ENCODE measurements at regions not wholly inside any gene's neighbourhood (a gene's known extent, or its start where the extent isn't known, plus 50 kb on each side); places are given as distances from the start of the nearest gene placed in this dataset.
"Not testable (repeated sequence)": the region's sequence is repeated elsewhere in the genome, so short reads cannot be mapped to it uniquely, and the experiment has no call there.

DNA sequence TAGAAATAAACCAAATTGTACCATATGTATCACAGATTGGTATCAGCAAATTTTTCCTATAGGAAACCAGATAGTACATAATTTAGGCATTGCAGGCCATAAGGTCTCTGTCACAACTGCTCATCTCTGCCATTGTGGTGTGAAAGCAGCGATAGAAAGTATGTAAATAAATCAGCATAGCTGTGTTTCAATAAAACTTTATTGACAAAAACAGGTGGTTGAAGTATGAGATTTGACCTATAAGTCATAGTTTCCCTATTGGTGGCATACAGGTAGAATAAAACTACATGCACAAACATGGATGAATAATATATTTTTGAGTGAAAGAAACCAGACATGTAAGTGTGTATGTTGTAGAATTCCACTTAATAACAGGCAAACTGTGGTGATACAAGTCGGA is 1454.9 kb downstream of the REEP3 start:
- DNase-seq: no peak

DNA sequence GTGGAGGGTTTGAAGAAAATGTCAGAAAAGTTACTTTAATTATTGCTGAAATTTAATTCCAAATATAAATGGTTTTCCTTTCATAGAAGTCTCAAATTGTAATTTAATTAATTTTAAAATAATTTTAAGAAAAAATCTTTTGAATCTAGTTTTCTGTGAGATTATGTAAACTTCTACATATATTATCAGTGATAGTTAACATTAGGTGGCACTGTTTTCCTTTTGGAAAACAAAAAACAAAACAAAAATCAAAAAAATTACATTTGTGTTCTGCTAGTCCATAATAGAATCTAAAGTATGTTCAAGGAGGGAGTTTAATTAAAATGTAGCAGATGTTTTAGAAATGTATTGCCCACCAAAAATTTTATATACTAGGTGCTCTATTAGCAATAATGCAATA is 1456.7 kb downstream of the REEP3 start:
- DNase-seq: no peak

DNA sequence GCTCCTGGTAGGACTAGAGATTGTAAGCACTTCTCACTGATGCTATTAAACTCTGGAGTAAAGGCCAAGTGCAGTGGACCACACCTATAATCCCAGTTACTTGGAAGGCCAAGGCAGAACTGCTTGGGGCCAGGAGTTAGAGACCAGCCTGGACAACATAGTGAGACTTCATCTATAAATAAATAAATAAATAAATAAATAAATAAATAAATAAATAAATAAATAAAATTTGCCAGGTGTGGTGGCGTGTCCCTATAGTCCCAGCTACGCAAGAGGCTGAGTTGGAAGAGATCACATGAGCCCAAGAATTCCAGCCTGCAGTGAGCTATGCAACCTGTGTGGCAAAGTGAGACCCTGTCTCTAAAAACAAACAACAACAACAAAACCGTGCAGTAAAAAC is 1475.7 kb downstream of the REEP3 start:
- DNase-seq: no peak

DNA sequence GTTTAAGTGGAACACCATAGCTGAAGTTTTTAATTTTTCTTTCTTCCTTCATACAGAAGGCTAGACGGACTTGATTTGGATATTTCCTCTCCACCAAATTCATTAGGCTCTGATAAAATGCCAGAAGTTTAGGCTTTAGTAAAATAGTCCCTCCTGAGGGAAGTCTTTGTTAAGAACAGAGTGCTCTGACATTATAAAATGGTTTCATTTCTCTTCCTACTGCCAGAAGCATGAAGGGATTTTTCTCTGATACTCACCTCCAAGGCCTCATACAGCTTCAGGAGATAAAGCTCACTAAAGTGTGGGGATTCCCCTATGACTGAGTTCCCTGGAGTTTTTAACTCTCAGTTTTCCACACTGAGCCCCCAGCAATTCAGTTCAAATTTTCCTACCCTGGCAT is 1489.6 kb downstream of the REEP3 start:
- no peak for DNase-seq

DNA sequence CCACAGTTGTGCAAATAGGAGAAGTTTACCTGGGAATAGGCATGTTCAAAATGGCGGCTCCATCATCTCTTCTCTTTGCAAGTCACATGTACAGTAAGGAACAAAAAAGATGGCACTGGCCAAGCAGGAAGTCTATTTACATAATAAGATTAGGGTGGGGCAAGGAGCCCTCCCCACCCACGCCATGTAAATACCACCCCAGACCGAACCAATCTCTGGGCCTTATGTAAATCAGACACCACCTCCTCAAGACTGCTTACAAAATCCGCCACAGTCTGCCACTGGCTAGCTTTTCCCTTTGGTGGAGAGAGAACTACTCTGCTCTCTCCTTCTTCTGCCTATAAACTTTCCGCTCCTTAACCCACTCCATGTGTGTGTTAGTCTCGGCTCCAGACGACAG is 1496.3 kb downstream of the REEP3 start:
- DNase-seq: no peak

DNA sequence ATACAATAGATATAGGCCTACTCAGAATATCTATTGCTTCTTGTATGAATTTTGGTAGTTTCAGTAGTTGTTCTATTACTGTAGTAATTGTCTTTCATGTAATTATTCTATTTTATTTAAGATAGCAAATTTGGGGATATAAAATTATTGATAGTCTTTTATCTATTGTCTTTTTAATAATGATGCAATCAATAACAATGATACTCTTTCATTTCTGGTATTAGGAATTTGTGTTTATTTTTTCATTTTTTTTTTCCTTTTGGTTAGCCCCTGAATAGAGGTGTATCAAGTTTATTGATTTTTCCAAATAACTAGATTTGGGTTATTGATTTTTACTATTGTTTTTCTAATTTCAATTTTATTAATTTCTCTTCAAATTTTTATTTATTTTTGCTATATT is 1503.7 kb downstream of the REEP3 start:
- no peak for DNase-seq

DNA sequence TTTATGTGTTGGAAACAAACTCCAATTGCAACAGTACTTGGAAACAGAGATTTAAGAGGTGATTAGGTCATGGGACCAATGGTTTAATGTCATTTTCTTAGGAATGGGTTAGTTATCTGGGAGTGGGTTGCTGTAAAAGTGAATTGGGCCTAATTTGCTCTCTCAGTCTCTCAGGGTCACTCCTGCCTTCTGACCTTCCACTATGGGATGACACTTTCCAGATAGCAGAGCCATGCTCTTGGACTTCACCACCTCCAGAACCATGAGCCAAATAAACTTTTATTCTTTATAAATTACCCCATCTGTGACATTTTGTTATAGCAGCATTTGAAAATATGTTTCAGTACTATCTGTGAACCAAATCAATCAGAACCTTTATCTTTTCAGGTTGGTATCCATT is 1509.1 kb downstream of the REEP3 start:
- DNase-seq: no peak

DNA sequence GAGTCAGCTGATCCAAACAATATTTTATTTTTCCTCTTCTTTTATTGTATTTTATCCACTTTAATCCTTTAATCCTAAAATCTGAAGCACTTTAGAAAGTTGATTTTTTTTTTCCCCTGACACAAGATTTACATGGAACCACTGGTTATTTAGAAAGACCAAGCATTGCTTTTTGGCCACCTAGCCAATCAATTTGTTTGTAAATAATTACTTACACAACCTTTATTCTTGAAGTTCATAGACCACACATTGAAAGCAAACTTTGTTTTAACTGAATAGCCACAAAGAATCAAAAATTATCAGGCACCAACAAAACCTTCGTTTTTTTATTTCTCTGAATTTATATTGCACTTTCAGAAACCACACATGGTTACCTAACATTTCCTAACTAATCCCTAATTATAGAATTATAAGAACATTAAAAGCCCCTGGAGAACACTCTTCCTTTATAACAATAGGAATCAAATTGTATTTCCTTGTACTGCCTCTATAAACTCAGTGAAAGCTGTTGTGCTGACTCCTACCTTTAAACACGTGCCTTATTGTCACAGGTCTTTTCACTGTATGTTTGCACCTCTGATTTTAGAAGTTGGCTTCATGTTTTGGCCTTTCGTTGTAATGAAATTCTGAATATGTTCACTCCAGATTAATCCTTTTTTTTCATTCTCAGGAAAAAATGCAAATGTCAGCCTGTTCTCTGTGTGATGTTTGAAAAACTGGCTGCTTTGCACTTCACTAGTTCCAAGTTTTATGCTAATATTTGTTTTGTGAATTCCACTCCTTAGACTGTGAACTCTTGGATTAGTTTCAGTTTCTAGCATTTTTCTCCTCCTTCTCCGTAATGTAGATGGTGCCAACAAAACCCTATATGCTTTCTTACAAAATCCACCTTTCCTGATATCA is 1511.9 kb downstream of the REEP3 start:
- DNase-seq: no peak

DNA sequence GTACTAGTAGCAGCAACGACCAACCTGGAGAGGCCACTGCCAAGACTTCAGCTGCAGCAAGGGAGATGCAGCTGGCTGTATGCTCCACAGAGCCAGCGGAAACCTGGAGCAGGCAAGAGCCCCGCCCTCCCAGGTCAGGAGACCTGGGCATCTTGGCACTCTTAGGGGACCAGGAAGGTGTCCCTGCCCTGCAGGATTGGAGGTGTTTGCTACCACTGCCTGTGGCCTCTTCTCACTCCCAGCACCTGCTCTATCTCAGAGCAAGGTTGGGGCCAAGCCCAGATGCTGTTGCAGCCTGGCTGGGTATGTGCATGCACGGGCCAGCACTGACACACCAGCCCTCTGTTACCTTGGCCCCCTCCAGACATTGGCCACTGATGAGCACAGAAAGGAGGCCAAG is 1512.8 kb downstream of the REEP3 start:
- DNase-seq: no peak

DNA sequence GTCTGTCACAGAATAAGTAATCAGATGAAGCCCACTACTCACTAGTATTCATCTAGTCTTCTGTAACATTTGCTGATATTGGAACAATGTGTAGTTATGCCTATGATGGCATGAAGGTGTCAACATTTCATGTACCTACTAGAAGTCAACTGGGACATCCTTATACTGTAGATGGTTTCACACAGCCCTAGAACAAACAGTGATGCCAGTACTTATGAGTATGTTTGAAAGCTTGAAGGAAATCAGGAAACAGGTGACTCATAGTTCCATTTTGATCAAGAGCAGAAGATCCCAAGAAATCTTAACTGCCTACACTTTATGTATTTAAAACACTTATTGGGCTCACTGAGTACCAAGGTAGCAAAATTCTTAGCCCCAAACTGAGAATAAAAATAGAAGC is 1519.6 kb downstream of the REEP3 start:
- no peak for DNase-seq

DNA sequence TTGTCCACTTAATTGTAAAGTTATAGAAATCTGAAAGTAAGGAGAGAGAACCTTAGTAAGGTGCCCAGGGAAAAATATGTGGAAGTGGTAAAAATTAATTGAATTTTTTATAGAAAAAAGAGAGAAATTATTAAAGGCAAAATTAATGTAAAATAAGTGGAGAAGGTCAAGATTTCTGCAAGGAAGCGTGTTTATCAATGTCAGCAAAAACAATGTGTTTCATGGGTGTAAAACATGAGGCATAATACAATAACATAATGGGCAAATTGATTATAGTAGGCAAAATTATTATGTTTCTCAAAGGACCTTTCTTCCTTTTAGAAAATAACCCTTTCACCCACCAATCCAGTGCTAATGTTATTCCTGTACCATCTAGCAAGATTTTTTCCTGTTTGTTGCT is 1520.1 kb downstream of the REEP3 start:
- no peak for DNase-seq

DNA sequence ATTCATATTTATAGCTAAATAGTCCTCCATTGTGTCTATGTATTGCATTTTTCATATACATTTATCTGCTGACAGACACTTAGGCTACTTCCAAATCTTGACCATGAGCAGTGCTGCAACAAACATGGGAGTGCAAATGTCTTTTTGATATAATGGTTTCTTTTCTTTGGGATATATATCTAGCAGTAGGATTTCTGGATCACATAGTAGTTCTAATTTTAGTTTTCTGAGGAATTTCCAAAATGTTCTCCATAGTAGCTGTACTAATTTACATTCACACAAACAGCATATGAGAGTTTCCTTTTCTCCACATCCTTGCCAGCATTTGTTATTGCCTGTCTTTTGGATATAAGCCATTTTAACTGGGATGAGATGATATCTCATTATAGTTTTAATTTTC is 1521.3 kb downstream of the REEP3 start:
- DNase-seq: no peak

DNA sequence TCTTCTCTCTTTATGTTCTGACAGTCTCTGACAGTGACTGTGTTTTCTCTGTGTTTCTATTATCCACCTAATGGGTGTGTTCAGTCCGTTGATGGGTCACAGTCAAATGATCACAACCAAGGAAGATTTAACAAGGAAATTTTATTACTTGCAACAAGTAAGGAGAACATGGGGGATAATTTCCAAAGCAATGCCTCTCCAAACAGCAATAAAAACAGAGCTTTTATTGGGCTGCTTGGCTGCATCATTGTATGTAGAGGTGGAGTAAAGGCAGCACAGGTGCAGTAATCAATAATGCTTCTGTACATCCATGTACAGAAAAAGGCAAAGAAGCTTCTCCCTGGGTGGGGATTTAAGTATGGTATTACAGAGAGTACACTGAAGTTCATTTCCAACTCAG is 1525.6 kb downstream of the REEP3 start:
- no peak for DNase-seq

DNA sequence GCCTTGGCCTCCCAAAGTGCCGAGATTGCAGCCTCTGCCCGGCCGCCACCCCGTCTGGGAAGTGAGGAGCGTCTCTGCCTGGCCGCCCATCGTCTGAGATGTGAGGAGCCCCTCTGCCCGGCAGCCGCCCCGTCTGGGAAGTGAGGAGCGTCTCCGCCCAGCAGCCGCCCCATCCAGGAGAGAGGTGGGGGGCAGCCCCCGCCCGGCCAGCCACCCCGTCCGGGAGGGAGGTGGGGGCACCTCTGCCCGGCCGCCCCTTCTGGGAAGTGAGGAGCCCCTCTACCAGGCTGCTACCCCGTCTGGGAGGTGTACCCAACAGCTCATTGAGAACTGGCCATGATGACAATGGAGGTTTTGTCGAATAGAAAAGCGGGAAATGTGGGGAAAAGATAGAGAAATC is 1530.9 kb downstream of the REEP3 start:
- not testable (repeated sequence) for DNase-seq

DNA sequence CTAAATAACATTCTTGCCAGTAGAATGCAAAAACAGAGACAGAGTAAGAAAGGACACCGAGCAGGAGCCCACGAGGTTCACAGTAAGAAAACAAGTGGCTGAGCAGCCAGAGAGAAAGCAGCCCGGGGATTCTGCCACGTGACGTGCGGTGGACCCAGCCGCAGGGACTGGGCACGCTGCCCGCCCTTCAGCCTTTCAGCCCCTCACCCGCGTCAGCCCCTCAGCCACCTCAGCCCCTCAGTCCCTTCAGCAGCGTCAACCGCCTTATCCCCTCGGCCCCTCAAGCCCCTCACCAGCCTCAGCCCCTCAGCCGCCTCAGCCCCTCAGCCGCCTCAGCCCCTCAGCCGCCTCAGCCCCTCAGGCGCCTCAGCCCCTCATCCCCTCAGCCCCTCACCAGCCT is 1532.2 kb downstream of the REEP3 start:
- DNase-seq: not testable (repeated sequence)

DNA sequence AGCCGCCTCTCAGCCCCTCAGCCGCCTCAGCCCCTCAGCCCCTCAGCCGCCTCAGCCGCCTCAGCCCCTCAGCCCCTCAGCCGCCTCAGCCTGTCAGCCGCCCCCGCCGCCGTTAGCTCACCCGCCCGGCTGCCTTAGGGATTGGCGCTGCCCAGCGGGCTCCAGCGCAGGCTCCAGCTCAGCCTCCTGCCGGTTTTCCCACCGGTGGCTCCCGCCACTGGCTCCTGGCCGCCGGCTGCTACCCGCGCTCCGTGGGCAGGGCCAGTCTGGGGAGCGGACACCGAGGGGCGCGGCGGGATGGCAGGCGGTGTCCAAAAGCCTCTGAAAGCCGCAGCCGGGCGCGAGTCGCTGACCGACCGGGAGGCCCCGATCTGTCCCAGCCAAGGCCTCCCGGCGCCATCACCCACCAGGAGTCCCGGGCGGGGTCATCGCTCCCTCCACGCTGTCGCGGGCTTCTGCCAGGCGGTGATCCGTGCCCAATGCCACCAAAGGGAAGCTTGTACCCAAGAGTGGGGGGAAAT is 1532.7 kb downstream of the REEP3 start:
- not testable (repeated sequence) for DNase-seq

DNA sequence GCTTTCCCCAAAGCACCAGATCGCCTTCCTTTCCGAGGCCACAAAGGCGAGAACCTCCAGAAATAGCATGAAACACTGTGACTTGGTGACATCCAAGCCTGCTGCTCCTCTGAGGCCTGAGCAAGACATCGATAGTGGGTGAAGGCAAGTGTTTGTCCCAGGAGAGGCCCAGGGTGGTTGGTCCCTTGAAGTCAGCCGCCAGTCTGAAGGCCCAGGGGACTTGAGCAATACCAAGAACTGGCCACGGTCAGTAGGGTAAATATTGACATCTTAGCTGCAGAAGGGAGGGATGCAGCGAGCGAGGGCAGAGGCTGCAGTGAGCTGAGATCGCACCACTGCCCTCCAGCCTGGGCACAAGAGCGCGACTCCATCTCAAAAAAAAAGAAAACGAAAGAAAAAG is 1533.5 kb downstream of the REEP3 start:
- not testable (repeated sequence) for DNase-seq

DNA sequence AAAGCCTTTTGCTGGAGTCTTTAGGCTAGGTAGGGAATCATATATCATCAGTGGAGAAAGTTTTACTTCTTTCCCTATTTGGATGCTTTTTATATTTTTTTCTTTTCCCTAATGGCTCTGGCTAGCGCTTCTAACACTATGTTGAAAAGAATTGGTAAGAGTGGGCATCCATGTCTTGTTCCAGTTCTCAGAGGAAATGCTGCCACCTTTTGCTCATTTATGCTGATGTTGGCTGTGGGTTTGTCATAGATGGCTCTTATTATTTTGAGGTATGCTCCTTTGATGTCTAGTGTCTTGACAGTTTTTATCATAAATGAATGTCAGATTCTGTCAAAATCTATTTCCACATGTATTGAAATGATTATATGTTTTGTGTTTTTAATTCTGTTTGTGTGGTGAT is 1544.1 kb downstream of the REEP3 start:
- no peak for DNase-seq

DNA sequence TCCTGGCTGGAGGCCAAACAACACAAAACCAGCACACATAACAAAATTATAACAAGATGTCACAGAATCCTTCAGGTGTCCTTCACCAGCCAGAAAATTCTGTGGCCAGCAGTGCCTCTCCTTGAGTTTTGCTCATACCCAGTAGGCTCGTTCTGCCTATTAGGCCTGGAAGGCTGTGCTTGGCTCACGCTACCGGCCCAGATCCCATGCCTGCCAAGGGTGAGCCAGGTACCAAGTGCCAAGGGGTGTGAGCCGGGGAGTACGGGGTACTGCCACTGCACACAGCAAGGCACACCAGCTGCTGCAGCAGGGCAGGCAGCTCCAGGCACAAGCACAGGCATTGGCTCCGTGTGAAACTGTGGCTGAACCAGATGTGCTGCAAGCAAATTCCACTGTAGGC is 1562.0 kb downstream of the REEP3 start:
- no peak for DNase-seq

DNA sequence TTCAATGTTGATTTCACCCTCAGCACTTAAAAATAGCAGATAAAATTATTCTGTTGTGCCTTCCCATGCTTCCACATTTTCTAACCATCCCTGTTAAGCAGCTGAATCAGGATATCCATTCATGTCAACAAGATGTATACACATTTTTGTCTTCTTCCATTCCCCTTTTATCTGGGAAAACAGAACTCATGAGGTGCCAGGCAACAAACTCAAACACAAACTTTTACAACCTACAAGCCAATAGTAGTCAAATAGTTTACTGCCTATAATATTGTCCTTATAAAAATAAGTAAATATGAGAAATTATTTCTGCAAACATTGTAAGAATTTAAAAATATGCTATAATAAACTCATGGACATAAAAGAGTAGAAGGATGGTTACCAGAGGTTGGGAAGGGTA is 1569.8 kb downstream of the REEP3 start:
- no peak for DNase-seq

DNA sequence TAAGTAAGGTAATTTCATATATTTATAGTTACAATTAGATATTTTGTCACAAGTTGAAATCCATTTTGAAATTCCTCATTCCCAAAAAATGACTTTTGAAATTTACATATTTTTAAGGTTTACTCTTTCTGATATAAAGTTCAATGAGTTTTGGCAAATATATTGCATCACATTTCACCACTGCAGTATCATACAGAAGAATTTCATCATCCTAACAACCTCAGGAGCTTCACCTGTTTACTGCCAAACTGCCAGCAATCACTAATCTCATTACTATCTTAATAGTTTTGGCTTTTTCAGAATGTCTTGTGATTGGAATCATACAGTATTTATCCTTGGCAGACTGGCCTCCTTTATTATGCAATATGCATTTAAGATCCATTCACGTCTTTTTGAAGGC is 1578.9 kb downstream of the REEP3 start:
- no peak for DNase-seq

DNA sequence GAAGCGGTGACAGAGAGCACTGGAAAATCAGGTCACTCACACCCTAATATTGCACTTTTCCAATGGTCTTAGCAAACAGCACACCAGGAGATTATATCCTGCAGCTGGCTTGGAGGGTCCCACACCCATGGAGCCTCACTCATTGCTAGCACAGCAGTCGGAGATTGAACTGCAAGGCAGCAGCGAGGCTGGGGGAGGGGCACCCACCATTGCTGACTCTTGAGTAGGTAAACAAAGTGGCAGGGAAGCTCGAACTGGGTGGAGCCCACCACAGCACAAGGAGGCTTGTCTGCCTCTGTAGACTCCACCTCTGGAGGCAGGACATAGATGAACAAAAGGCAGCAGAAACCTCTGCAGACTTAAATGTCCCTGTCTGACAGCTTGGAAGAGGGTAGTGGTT is 1579.7 kb downstream of the REEP3 start:
- not testable (repeated sequence) for DNase-seq

DNA sequence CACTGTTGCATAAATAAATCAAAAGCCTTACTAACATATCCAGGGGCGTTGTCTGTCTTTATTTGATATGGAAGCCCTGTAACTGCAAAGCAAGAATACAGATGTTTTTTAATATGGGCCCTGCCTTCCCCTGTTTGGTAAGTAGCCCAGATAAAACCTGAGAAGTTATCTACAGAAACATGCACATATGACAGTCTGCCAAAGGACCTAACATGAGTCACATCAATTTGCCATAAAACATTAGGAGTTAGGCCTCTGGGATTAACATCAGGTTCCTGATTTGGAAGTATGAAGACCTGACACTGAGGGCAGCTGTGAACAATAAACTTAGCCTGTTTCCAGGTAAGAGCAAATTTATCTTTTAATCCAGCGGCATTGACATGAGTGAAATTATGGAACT is 1588.8 kb downstream of the REEP3 start:
- DNase-seq: no peak

DNA sequence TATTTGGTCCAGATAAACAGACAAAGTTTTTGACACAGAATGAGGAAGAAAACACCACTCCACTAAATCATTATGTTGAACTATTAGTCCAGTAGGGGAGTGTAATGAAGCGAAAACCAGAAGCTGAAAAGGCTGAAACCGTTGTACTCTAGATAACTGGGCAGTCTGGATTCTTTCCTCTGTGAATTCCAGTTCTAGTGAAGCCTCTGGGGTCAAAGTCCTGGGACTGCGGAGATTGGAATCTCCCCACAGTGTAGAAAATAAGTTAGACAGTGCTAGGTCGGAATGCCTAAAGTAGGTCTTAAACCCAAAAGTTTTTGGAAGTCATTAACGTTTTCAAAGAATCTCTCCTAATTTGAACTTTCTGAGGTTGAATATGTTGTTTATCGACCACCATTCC is 1589.9 kb downstream of the REEP3 start:
- DNase-seq: not testable (repeated sequence)

DNA sequence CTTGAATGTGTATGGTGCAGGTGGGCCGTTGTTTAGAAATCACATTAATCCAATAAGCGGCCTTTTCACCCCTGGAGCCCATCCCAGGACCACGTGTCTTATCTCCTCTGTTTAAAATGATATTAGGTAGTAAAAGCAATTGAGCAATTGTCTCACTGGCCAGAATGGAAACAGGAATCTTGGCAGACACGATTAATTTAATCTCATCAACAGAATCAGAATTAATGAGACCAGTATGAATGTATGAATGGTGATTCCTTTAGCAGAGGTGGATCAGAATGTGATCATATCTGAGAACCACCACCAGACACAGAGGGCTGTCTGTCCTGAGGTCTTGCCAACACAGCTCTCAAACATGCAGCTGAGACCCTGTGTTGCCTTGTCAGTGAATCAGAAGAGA is 1591.4 kb downstream of the REEP3 start:
- DNase-seq: no peak
